GM21825 (cell line): ENCODE measurements at regions not wholly inside any gene's neighbourhood (a gene's known extent, or its start where the extent isn't known, plus 50 kb on each side); places are given as distances from the start of the nearest gene placed in this dataset.
"Not testable (repeated sequence)": the region's sequence is repeated elsewhere in the genome, so short reads cannot be mapped to it uniquely, and the experiment has no call there.

ENCODE experiments used
- ATAC-seq: cut with Tn5 transposase; IDR thresholded peaks from one replicate; pipeline ENCODE4 v1.9.1; 2021; ENCODE audit warnings: mild to moderate bottlenecking, moderate library complexity; ENCODE audit not compliant: unreplicated experiment

DNA sequence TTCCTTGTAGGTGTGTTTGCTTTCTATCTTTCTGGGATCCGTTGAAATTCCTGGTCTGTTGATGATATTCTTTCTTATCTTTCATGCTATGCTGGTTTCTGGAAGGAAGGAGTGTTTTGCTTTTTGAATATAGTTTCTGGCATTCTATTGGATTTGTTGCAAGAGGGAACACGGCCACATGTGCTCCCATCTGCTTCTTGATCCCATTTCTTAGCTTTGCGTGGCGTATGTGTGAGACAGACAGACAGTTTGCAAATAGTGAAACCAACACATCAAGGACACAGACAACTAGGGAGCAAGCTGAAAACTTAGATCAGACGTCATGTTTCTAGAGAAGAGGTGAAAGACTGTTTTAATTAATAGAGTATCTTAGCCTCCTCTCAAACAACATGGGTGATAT, 261.9 kb upstream of the PUDP start:
- no peak for ATAC-seq

GRCh38 chrX:7399373-7399772, 251.4 kb upstream of the PUDP start:
- no peak for ATAC-seq

DNA sequence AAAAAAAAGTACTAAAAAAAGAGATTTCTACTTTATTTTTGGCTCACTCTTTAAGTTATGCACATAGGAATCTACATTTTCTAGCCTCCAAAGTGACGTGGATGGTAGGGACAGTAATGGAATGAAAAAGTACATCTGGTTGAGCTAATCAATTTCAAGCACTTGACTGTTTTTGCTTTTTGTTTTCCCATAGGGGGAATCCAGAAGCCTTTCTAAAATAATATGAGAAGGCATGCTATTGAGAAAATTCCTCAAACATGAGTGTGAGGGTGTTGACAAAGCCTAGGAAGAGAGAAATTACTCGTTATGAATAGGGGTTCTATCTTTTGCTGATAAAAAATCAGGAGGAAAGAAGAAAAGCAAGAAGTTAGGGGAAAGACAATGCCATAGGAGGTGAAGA, 242.5 kb upstream of the PUDP start:
- no peak for ATAC-seq

DNA sequence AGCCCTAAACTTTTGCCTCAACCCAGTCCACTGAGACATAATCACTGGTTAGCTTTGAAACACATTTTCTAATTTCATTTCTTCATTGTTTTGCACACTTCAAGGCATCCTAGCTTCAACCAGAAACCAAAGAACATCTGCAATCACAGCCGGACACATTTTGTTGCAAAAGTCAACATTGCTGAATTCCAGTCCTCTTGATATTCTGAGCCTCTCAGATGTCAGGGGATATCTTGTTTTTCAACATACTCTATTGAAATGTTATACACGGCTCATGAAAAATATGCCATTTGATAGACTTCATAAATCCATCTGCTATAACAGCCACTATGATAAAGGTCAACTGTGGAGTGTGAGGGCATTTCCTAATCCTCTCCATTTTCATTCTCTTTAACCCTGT, 241.6 kb upstream of the PUDP start:
- ATAC-seq, result no peak

GRCh38 chrX:7385131-7385530, 237.2 kb upstream of the PUDP start:
- no peak for ATAC-seq

- no peak for ATAC-seq
These were observed 230.5 kb upstream of the PUDP start for GRCh38 chrX:7378406-7378805.

- ATAC-seq, result no peak
These were observed 225.0 kb upstream of the PUDP start for GRCh38 chrX:7372825-7373525.

- no peak for ATAC-seq
These were observed 214.2 kb upstream of the PUDP start for GRCh38 chrX:7362111-7362510.

DNA sequence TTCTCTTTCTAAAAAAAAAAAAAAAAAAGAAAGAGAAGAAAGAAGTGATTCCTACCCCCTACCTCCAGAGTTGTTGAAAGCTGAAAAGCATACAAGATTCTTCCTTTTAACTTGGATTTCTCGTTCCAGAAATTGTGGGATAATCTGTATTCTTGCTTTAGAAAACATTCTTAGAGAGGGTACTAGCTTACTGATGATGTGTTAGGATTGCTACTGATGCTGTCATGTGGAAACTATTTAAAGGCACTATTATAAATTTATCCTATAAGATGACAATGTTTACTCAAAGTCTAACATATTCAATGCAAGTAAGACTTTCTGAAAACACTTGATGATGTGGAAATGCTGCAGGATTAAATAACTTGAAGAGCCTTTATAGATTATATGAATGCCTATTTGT, 204.0 kb upstream of the PUDP start:
- ATAC-seq, result no peak

DNA sequence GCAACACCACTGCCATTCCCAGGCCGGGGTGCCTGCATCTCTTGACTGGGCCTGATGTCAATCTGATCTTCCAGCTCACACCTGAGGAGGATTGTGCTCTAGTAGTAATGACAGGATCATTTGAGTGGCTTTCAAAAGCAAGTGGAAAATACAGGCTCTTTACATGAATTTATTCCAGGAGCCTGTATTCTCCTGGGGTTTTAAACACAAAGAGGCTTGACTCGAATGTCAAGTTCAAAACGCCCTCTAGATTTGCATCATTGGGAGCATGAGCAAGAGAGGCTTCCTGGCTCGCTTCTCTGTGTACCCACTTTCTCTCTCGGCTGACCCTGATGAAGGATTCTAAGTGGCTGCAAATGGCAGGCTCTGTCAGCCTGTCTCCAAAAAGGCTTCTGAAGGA, 199.5 kb upstream of the PUDP start:
- ATAC-seq, result no peak

DNA sequence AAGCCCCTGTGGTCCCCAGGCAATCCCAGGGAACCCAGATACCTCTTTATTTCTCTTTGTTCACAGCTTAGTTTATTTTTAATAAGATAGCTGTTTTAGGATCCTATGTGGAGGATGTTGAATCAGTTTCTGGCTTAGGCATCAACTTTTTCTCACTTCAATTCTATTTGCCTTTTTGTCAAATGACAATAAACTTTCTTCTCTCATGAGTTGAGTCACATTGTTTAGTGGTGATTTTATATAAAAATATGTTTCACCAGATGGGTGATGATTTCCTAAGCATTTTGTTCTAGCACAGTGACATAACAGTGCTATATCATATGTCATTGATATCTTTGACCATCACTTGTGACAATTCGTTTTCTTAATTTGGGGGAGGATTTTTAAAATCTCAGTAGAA, 198.1 kb upstream of the PUDP start:
- ATAC-seq, result no peak

DNA sequence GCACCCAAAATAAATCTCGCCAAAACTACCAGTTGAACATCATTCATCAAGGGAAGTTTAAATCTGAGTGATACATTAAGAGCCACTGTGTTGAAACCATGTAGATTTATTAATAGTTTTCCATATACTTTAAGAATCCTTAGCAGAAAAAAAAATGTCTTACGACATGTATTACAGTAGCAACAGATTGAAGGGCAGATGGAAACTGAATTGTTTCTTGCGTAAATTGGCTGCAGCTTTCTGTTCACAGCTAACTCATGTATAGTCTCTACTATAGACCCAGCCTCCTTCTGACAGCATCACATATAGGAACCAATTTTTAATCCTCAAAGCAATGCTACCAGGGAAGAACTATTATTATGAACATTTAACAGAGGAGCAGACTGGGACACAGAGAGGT, 195.2 kb upstream of the PUDP start:
- no peak for ATAC-seq

DNA sequence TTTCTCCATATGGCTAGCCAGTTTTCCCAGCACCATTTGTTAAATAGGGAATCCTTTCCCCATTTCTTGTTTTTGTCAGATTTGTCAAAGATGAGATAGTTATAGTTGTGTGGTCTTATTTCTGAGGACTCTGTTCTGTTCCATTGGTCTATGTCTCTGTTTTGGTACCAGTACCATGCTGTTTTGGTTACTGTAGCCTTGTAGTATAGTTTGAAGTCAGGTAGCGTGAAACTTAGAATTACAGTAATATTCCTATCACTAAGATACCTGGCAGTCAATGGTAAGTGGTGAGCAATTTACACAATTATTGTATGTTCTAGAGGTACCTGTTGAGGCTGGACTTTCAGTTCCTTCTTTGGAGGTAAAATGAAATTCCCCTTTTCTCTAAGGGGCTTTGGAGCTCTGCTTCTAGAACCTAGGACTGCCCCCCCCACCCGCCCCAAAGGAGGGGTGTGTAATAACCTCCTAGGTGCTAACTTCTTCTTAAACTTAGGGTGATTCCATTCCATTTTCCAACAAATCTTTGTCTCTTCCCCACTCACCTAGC, 187.9 kb upstream of the PUDP start:
- not testable (repeated sequence) for ATAC-seq

- no peak for ATAC-seq
These were observed 186.4 kb upstream of the PUDP start for GRCh38 chrX:7334253-7334935.

- no peak for ATAC-seq
These were observed 183.2 kb upstream of the PUDP start for GRCh38 chrX:7330971-7331746.

GRCh38 chrX:7330556-7330955, 182.6 kb upstream of the PUDP start:
- ATAC-seq, result no peak

DNA sequence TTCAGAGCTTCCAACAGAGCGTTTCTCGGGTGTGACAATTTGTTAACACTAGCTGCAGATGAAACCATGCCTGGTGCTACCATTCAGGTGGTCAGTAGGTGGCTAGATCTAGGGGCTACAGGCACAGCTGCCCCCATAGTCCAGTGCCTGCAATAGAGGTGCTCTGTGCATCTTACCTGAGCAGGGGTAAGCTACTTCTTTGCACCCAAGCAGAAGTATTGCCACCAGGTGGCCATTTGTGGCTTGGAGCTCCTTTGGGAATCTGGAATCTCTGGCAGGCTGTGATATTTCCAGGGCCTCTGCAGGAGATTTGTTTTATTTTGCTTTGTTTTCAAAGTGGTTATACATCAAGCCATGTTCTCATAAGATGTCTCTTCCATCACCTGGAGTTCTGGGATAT, 170.7 kb upstream of the PUDP start:
- no peak for ATAC-seq

DNA sequence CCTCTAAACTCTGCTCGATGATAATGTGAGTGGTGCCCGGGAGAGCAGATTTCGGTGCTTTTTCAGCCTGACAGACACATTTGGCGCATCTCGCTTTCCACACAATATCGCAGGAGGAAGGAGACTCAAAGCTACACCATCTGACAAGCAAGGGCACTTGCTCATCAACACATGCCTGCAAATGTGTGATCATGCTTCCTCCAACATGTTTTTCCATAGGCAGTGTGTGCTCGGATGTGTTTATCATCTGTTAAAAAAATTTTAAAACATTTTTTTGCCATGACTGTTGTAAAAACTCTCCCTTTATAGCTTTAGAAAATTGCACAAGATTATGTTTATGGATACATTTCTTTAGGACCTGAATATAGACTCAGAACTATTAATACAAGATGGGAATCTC, 170.3 kb upstream of the PUDP start:
- ATAC-seq, result no peak

DNA sequence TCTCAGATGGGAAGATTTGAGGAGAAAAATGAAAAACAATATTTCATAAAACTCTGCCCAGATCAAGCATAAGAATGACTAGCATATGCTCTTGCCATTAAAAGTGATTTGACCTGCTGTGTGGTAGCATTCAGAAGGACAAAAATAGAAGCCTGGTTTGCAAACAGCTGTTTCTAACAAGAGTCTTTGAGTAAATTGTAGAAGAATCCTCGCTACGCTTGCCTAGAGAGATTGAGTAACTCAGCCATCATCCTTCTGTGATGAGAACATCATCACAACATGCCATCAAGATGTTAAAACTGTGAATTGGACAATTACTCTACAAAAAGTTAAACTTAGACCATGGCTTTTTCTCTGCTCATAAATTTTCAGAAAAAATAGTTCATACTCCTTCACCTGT, 168.9 kb upstream of the PUDP start:
- ATAC-seq, result no peak

GRCh38 chrX:7316280-7316679, 168.3 kb upstream of the PUDP start:
- ATAC-seq, result no peak

- ATAC-seq, result no peak
These were observed 166.5 kb upstream of the PUDP start for GRCh38 chrX:7314425-7314824.

DNA sequence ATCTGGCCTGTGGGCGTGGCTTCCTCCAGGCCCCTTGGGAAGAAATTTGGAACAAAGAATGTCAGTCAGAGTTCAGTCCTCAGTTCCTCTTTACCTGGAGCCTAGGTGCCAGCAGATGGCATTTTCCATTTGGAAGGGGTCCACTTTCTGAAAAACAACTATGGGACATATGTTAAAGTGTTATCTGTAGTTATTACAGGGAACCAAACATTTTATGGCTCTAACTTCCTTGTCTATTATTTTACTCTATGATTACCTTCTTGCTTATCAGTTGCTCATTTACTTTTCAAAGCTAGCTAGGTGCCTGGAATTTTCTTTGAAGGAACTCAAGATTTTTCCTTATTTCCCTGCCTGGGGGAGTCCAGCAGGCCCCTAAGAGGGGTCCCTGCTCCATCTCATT, 159.8 kb upstream of the PUDP start:
- ATAC-seq, result no peak
